ENCODE measurements at regions not wholly inside any gene's neighbourhood (a gene's known extent, or its start where the extent isn't known, plus 50 kb on each side); places are given as distances from the start of the nearest gene placed in this dataset.

DNA sequence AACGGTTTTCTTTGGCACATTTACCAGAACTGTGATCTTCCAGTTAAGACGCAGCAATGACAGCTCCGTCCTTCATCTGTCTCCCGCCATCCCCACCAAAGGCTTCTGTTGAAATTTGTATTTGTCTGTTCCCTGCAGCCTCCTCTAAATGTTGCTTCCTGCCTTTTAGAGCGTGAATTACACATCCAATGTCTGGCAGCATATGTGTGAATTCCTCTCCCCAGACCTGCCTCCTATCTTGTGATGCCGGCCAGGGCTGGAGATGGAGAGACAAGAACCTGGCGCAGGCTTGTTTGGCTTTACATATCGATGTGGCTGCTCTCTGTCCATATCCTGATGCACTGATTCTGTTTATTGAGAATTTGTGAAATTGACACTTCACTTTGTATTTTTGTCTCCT is 738.4 kb upstream of the TMEM132C start:
- in situ Hi-C loops (cut with MboI; ENCODE audit: low pct_unique_long_range_greater_than_20kb, low sequenced_read_pairs, unreplicated experiment): no loop called here
- DNase-seq (ENCODE audit: low spot score): no peak
- TF ChIP-seq CTCF (IDR thresholded peaks at IDR 0.05; ENCODE audit: extremely low read depth, insufficient read depth, missing control alignments): no peak

- DNase-seq (ENCODE audit: low spot score): no peak
- in situ Hi-C loops (cut with MboI; ENCODE audit: low pct_unique_long_range_greater_than_20kb, low sequenced_read_pairs, unreplicated experiment): no loop called here
- no peak for TF ChIP-seq CTCF (IDR thresholded peaks at IDR 0.05; ENCODE audit: extremely low read depth, insufficient read depth, missing control alignments)
Measured at GRCh38 chr12:127531542-127531941, 735.4 kb upstream of the TMEM132C start.

DNA sequence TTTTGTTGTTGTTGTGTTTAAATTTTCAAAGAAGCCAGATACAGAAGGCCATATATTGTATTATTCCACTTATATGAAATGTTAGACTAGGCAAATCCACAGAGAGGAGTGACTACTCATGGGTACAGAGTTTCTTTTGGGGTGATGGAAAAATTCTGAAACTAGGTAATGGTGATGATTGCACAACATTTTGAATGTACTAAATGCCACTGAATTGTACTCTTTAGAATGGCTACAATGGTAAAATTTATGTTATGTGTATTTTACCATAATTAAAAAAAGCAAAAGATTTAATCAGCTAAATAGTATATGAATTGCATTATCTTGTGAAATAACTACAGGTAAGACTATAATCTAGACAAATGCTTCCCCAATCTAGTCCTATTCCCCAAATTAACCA is 733.6 kb upstream of the TMEM132C start:
- in situ Hi-C loops (cut with MboI; ENCODE audit: low pct_unique_long_range_greater_than_20kb, low sequenced_read_pairs, unreplicated experiment): no loop called here
- DNase-seq (ENCODE audit: low spot score): no peak
- TF ChIP-seq CTCF (IDR thresholded peaks at IDR 0.05; ENCODE audit: extremely low read depth, insufficient read depth, missing control alignments): no peak

GRCh38 chr12:127536833-127537428 is 730.0 kb upstream of the TMEM132C start:
- no peak for DNase-seq (ENCODE audit: low spot score)
- TF ChIP-seq CTCF (IDR thresholded peaks at IDR 0.05; ENCODE audit: extremely low read depth, insufficient read depth, missing control alignments): no peak
- in situ Hi-C loops (cut with MboI; ENCODE audit: low pct_unique_long_range_greater_than_20kb, low sequenced_read_pairs, unreplicated experiment): no loop called here

- no peak for TF ChIP-seq CTCF (IDR thresholded peaks at IDR 0.05; ENCODE audit: extremely low read depth, insufficient read depth, missing control alignments)
- DNase-seq (ENCODE audit: low spot score): no peak
- in situ Hi-C loops (cut with MboI; ENCODE audit: low pct_unique_long_range_greater_than_20kb, low sequenced_read_pairs, unreplicated experiment): no loop called here
Measured at GRCh38 chr12:127538316-127538715, 728.7 kb upstream of the TMEM132C start.

- no peak for DNase-seq (ENCODE audit: low spot score)
- in situ Hi-C loops (cut with MboI; ENCODE audit: low pct_unique_long_range_greater_than_20kb, low sequenced_read_pairs, unreplicated experiment): no loop called here
- TF ChIP-seq CTCF (IDR thresholded peaks at IDR 0.05; ENCODE audit: extremely low read depth, insufficient read depth, missing control alignments): no peak
Measured at GRCh38 chr12:127539226-127539858, 727.6 kb upstream of the TMEM132C start.

All from GM13977 (cell line).